ENCODE measurements at regions not wholly inside any gene's neighbourhood (a gene's known extent, or its start where the extent isn't known, plus 50 kb on each side); places are given as distances from the start of the nearest gene placed in this dataset.

DNA sequence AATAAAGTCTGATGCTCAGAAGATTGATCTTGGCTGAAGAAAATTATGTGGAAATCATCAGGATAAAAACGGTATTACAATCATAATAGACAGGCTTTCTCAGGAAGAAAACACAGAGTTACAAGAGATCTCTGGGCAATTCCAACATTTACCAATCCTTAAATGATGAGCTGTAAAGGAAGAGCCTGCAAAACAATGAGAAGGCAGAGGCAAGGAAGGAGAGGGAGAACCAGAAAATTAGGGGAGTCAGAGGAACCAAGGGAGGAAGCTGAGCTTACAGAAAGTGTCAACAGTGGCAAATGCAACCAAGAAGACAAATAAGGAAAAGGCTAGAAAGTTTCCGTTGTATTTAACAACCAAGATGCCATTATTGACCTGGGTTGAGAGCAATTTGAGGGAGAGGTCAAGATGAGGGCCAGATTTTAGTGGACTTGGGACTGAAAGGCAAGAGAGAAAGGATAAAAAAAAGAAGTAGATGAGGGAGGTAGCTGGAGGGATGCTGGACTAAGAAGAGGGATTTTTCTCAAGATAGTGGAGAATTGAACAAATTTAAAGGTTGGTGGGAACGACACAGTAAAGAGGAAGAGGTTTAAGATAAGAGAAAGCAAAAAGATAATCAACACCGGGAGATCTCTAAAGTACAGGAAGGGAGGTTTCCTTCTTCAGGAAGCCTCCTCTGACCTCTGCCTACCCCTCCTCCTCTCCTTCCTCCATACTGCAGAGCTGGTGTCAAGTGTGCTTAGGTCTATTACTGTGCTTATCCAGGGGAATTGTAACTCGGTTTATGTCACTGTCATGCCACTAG lies 116.9 kb downstream of the DUSP6 start:
- peaks cover 32% of the 10 kb centered on the region for H3K4me1 ChIP-seq (ENCODE audit: insufficient read depth, low read length)
- H4K20me1 ChIP-seq (ENCODE audit: low read length), result no peaks in the 10 kb centered on the region
- no peaks in the 10 kb centered on the region for H3K9me2 ChIP-seq (replicated peaks; ENCODE audit: low read length)
- no peaks in the 10 kb centered on the region for H3K36me3 ChIP-seq (ENCODE audit: low read depth, low read length)
- H3K9ac ChIP-seq (ENCODE audit: low read length), result peak overlapping the region; percentile 80
- intact Hi-C loops (cut with micrococcal nuclease), result no loop called here
- H3K27ac ChIP-seq (ENCODE audit: low read length), result peak overlapping the region; percentile 96
- H3K79me2 ChIP-seq (ENCODE audit: low read length), result no peaks in the 10 kb centered on the region
- H3K4me2 ChIP-seq (ENCODE audit: low read length), result peak overlapping the region; percentile 64
- TF ChIP-seq EZH2 (IDR thresholded peaks at IDR 0.05; ENCODE audit: low read length, unreplicated experiment) (no peak), EZH2phosphoT487 (IDR thresholded peaks at IDR 0.05; ENCODE audit: borderline replicate concordance, low read length) (no peak)
- TF ChIP-seq, protein P1, sequence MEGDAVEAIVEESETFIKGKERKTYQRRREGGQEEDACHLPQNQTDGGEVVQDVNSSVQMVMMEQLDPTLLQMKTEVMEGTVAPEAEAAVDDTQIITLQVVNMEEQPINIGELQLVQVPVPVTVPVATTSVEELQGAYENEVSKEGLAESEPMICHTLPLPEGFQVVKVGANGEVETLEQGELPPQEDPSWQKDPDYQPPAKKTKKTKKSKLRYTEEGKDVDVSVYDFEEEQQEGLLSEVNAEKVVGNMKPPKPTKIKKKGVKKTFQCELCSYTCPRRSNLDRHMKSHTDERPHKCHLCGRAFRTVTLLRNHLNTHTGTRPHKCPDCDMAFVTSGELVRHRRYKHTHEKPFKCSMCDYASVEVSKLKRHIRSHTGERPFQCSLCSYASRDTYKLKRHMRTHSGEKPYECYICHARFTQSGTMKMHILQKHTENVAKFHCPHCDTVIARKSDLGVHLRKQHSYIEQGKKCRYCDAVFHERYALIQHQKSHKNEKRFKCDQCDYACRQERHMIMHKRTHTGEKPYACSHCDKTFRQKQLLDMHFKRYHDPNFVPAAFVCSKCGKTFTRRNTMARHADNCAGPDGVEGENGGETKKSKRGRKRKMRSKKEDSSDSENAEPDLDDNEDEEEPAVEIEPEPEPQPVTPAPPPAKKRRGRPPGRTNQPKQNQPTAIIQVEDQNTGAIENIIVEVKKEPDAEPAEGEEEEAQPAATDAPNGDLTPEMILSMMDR (conservative IDR thresholded peaks at IDR 0.05; ENCODE audit: low read depth, low read length), result no peak
- no peak overlapping the region for H2AFZ ChIP-seq (ENCODE audit: low read length)
- BruUV-seq (replicated peaks), result no TSS peak
- ChIA-PET POLR2A (ENCODE audit: unreplicated experiment) (no interaction called here), CTCF (no interaction called here)
- DNase-seq (no peak), ATAC-seq (no peak)
- H3F3A ChIP-seq (ENCODE audit: low read length, unreplicated experiment), result peaks cover 6% of the 10 kb centered on the region
- no peaks in the 10 kb centered on the region for H3K9me3 ChIP-seq (ENCODE audit: low read length)
- no peak overlapping the region for H3K4me3 ChIP-seq (ENCODE audit: low read length)
- H3K27me3 ChIP-seq (ENCODE audit: low read length), result no peaks in the 10 kb centered on the region

GRCh38 chr12:89234324-89235114 lies 117.8 kb downstream of the DUSP6 start:
- Histone ChIP-seq H3K9ac (ENCODE audit: low read length) (no peak overlapping the region), H3K4me1 (ENCODE audit: insufficient read depth, low read length) (peaks cover 32% of the 10 kb centered on the region), H3K36me3 (ENCODE audit: low read depth, low read length) (no peaks in the 10 kb centered on the region), H3K4me2 (ENCODE audit: low read length) (no peak overlapping the region), H3F3A (ENCODE audit: low read length, unreplicated experiment) (peaks cover 6% of the 10 kb centered on the region), H3K9me3 (ENCODE audit: low read length) (no peaks in the 10 kb centered on the region), H2AFZ (ENCODE audit: low read length) (no peak overlapping the region), H3K27ac (ENCODE audit: low read length) (no peak overlapping the region), H3K9me2 (replicated peaks; ENCODE audit: low read length) (no peaks in the 10 kb centered on the region), H3K79me2 (ENCODE audit: low read length) (no peaks in the 10 kb centered on the region), H3K27me3 (ENCODE audit: low read length) (no peaks in the 10 kb centered on the region), H3K4me3 (ENCODE audit: low read length) (no peak overlapping the region), H4K20me1 (ENCODE audit: low read length) (no peaks in the 10 kb centered on the region)
- ChIA-PET CTCF (no interaction called here), POLR2A (ENCODE audit: unreplicated experiment) (no interaction called here)
- no peak for ATAC-seq
- TF ChIP-seq, protein P1 (conservative IDR thresholded peaks at IDR 0.05; ENCODE audit: low read depth, low read length), result no peak
- TF ChIP-seq EZH2 (IDR thresholded peaks at IDR 0.05; ENCODE audit: low read length, unreplicated experiment) (no peak), EZH2phosphoT487 (IDR thresholded peaks at IDR 0.05; ENCODE audit: borderline replicate concordance, low read length) (no peak)
- intact Hi-C loops (cut with micrococcal nuclease), result no loop called here
- no TSS peak for BruUV-seq (replicated peaks)
- DNase-seq, result no peak

DNA sequence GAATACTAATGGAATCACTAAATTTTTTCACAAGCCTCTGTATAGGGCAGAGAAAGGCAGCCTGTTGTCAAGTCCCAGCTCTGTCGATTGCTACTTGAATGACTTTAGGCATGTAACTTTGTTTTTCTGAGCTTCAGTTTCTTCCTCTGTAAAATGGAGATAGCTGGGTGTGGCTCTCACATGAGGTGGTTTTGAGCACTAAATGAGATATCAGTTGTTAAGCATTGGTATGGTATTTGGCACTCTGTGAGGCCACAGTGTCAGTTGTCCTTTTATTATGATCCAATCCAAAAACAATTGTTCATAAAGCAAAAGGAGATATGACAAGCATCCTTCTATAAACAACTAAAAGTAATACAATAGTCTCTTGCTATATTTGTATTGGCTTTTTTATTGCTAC lies 120.6 kb downstream of the DUSP6 start:
- peaks cover 4% of the 10 kb centered on the region for H3F3A ChIP-seq (ENCODE audit: low read length, unreplicated experiment)
- H3K4me1 ChIP-seq (ENCODE audit: insufficient read depth, low read length), result peaks cover 31% of the 10 kb centered on the region
- no peak for DNase-seq
- no peak overlapping the region for H3K27ac ChIP-seq (ENCODE audit: low read length)
- 0 out of 2 replicates have a peak overlapping the region, but pooled peaks have one; percentile 9 for H2AFZ ChIP-seq (ENCODE audit: low read length)
- no peak overlapping the region for H3K4me2 ChIP-seq (ENCODE audit: low read length)
- no peaks in the 10 kb centered on the region for H3K9me3 ChIP-seq (ENCODE audit: low read length)
- no peak for TF ChIP-seq EZH2phosphoT487 (IDR thresholded peaks at IDR 0.05; ENCODE audit: borderline replicate concordance, low read length)
- TF ChIP-seq EZH2 (IDR thresholded peaks at IDR 0.05; ENCODE audit: low read length, unreplicated experiment), result no peak
- TF ChIP-seq, protein P1 (conservative IDR thresholded peaks at IDR 0.05; ENCODE audit: low read depth, low read length), result no peak
- no peaks in the 10 kb centered on the region for H3K36me3 ChIP-seq (ENCODE audit: low read depth, low read length)
- H4K20me1 ChIP-seq (ENCODE audit: low read length), result no peaks in the 10 kb centered on the region
- BruUV-seq (replicated peaks), result no TSS peak
- ATAC-seq, result no peak
- no peaks in the 10 kb centered on the region for H3K79me2 ChIP-seq (ENCODE audit: low read length)
- no peaks in the 10 kb centered on the region for H3K9me2 ChIP-seq (replicated peaks; ENCODE audit: low read length)
- POLR2A ChIA-PET (ENCODE audit: unreplicated experiment), result no interaction called here
- H3K9ac ChIP-seq (ENCODE audit: low read length), result no peak overlapping the region
- intact Hi-C loops (cut with micrococcal nuclease), result no loop called here
- H3K4me3 ChIP-seq (ENCODE audit: low read length), result no peak overlapping the region
- no peaks in the 10 kb centered on the region for H3K27me3 ChIP-seq (ENCODE audit: low read length)
- CTCF ChIA-PET, result no interaction called here
